ENCODE measurements at regions not wholly inside any gene's neighbourhood (a gene's known extent, or its start where the extent isn't known, plus 50 kb on each side); places are given as distances from the start of the nearest gene placed in this dataset.
"Not testable (repeated sequence)": the region's sequence is repeated elsewhere in the genome, so short reads cannot be mapped to it uniquely, and the experiment has no call there.

DNA sequence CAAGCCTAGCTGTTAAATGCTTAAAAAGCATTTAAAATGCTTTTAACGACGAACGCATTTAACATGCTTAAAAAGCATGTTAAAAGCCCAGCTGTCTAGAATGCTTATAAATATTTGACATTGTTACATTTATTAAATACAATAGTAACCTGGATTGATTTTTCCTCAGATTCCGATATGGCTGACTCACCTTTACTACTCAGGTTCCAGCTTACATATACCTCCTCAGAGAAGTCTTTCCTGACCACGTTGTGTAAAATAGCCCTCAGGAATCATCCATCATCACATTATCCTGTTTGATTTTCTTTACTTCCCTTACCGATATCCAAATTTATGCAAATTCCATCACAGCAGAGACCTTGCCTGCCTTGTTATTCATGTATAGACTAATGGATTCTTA is 51.4 kb downstream of the SLC41A2 start:
- DNase-seq (ENCODE audit: low spot score) = no peak

DNA sequence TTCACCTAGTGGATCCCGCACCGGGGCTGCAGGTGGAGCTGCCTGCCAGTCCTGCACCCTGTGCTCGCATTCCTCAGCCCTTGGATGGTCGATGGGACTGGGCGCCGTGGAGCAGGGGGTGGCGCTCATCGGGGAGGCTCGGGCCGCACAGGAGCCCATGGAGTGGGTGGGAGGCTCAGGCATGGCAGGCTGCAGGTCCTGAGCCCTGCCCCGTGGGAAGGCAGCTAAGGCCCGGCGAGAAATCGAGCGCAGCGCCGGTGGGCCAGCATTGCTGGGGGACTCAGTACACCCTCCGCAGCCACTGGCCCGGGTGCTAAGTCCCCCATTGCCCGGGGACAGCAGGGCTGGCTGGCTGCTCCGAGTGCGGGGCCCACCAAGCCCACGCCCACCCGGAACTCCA is 52.6 kb downstream of the SLC41A2 start:
- DNase-seq (ENCODE audit: low spot score) = not testable (repeated sequence)

DNA sequence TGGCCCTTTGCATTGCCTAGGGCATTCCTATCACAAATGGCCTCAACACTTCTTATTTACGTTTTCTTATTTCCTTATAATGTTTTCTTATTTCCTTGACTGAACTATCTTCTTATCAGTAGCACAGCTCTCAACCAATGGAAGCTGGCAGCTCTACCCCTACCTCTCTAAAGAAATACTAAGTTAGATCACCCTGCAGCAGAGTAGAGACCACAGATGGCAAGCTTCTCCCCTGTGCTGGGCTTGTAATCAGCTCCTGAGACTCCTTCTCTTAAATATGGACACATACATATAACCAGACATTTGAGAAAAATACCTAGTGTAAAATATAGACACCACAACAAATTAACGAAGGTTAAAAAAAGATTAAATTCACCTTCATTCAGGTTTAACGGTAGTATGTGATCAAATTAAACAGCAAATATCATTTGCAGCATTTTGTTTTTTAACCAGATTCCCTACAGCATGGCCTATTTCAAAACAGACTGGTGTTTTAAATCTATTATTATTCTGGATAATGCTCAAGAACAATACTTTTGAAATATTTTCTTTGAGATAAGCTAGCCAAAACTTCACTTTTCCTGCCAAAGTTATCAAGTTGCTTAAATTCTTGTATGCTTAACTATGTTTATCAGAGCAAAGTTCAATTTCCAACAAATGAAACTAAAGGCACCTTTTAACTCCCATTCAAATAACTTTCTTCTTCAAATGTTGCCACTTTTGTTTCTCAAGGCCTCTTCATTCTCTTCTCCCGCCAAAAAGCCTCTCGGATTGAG is 54.3 kb downstream of the SLC41A2 start:
- DNase-seq (ENCODE audit: low spot score) = no peak

DNA sequence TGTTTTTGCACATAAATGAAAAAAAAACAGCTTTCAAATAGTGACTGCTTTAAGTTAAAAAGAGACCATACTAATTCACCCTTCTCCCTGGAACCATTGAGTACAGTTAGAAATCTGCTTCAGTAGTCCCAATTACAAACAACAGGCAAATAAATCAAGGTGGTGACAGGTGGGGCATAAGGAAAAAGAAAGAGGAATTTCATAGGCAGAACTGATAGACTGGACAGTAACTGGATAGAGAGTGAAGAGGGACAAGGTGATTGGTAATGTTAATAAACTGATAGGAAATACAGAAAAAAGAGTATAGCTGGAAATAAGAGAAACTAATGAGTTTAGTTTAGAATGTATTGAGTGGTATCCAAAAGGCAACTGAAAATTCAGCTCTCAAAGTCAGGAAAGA is 56.0 kb downstream of the SLC41A2 start:
- no peak for DNase-seq (ENCODE audit: low spot score)

DNA sequence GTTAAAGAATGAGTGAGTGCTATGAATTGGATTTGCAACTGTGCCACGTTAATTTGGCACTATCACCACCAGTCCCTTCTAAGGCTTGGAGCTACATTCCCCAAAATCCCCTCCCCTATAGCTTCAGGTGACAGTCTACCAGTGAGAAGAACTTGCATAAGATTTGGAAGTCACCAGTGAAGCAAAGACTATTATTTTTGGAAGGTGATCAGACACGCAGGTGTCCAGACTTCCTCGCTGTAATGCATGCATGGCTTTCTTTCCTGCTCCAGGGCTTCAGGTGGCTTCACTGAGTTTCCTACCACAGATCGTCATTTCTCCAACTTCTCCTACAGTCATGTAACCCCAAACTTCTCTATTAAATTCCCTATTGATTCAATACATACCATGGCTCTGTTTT is 61.4 kb downstream of the SLC41A2 start:
- no peak for DNase-seq (ENCODE audit: low spot score)

DNA sequence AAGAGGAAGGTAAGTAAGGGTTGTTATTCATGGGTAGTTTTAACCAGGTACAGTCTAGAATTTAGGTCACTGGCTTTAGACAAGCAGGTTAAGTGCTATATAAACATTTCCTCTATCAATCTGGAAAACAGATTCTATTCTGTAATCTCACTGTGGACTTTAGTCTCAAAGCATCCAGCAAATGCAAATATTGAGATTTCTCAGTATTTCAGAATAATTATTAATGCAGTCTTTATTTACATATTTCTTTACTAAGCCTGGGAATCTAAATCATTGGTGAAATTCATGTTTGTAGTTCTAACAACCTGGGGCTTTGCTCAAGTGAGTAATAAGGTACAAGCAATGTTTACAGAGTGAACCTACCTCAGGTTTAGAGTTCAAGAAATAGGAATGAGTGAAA is 61.9 kb downstream of the SLC41A2 start:
- DNase-seq (ENCODE audit: low spot score) = no peak

DNA sequence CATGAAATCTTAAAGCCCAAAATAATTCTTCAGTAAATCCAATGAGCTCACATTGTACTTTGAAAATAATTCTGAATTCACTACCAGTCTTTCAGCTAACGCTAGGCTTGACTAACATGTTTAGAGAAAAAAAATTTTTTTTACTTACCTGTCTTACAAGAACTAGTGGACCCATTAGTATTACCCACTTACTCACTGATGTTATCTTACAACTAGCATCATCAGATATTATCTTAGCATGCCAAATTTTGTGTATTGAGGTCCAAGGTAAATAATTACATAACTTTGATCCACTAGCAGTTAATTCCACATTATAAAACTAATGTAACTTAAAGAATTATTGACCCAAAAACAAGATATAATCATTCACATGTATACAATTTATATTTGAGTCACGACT is 62.7 kb downstream of the SLC41A2 start:
- DNase-seq (ENCODE audit: low spot score) = no peak

DNA sequence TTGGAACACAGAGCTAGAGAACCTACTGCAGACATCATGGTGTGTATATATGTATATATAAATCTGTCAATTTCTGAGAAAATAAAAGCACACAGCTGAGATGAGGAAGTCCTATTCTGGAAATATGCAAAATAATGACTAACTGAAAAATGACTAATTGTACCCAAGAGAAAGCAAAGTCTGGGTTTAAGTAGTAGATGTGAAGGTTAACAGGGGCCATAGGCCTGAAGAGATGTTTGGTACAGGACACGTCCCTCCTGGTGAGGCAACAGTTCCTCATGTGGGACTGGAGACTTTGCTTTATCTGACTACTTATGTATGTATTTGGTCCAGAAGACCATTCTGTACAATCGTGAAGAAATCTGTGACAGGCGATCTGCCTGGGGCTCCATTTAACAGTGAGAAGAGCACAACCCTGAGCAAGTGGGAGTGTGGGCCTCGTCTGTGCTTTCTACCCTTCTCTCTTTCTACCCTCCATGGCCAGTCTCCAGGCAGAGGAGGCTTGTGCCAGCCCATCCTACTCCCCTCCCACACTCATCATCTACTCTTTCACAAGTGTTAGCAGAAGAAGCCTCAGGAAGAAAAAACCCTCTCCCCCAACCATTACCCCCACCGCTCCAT is 67.5 kb downstream of the SLC41A2 start:
- DNase-seq (ENCODE audit: low spot score) = no peak

DNA sequence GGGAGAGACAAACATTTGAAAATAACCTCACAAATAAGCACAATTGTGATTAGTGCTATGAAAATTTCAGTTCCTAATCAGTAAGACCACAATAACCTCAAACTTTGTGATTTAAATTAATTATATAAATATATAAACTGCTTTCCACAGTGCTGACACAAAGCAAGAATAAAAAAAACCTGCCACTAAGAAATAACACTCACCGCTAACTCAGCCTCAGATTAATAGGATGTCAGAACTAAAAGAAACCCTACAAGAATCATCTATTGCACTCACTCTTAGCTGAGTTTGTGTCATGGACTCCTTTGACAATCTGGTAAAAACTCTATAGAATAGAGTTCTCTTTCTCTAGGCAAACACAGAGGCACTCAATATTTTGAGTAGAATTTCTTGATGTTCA is 68.4 kb downstream of the SLC41A2 start:
- no peak for DNase-seq (ENCODE audit: low spot score)

DNA sequence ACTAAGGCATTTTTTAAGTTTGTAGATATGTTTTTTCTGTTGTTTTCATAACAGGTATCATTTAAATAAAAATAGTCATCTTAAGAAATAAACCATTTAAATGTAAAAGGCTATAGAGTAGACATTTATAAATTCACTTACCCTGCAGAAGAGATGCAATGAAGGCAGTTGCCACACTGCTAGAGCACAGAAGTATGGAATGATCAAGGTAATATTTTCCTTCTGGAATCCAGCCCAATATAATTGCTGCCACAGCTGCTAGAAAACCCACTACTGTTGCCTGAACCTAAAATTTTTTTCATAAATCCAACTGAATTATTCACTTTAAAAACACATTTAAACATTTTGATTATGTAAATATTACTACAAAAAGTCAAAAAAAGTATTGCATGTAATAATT is 69.2 kb downstream of the SLC41A2 start:
- no peak for DNase-seq (ENCODE audit: low spot score)

DNA sequence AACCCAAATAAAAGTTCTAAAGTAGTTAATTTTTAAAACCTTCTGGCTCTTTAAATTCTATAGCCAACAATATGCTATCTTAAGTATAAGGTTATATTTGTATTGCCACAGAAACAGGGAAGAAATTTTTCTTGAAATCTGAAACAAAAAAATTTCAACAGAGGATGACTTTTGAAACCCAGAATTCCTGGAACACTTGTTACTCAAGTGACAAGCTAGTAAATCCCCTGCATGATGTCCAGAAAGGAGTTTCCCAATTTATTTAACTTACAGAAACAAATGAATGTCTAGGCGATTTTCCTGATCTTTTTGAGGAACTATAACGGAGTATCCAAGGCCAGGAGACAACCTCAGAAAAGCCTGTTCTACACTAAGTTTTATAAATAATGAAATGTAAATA is 69.6 kb downstream of the SLC41A2 start:
- DNase-seq (ENCODE audit: low spot score) = no peak

DNA sequence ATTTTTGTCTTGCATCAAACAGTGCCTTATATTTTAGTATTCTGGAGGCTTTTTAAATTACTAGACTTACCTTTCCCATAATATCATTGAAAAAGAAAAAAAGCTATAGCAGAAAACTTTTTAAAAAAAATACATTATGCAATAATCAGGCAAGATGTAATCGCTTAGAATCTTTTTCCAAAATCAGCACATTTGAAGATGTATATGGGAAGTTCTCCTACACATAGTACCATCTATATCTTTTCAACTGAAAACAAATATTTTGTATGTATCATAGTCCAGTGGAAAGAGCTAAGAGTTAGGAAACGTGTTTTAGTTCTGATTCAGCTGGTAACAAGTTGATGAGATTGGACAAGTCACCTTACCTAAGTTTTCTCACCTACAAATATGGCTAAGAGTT is 70.6 kb downstream of the SLC41A2 start:
- DNase-seq (ENCODE audit: low spot score) = no peak

DNA sequence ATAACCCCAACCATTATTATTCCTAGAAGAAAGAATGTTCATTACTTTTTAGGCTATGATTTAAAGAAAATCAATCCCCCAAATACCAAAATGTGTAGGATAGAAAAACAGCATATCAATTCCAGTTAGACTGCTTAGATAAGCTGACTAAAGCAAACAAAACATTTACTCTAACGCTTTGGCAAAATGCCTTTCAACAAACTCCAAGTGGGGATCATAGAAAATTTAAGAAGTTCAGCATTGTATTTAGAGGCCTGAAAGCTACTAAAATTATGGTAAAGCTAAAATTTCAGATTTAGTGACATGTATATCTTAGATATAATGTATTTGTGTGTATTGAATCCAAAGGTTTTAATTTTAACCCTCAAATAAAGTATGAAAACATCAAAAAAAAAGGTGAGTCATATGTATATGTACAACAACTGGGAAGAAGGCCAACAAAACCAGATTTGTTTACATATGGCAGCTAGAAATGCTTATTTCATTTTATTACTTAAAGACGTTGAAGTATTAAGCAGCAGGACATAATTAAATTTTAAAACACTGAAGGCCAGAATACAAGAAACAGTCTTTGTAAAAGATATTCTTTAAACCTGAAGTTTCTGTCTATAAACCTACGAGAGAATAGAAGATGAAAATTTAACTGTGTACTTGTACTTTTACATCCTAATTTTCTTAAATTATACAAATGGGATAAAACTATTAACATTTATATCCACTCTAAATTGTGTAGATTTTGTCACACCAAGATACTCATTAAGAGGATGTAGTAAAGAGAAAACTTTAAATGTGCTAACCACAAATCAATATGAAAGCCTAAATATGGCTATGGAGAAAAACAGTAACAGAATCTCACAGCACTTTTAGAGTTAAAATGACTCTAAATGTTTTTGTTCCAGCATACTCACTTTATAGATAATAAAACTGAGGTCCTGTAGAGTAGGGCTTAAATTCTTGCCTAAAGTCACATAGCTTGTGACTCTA is 71.4 kb downstream of the SLC41A2 start:
- no peak for DNase-seq (ENCODE audit: low spot score)

DNA sequence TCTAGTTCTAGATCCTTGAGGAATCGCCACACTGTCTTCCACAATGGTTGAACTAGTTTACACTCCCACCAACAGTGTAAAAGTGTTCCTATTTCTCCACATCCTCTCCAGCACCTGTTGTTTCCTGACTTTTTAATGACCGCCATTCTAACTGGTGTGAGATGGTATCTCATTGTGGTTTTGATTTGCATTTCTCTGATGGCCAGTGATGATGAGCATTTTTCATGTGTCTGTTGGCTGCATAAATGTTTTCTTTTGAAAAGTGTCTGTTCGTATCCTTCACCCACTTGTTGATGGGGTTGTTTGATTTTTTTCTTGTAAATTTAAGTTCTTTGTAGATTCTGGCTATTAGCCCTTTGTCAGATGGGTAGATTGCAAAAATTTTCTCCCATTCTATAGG is 79.2 kb downstream of the SLC41A2 start:
- not testable (repeated sequence) for DNase-seq (ENCODE audit: low spot score)

DNA sequence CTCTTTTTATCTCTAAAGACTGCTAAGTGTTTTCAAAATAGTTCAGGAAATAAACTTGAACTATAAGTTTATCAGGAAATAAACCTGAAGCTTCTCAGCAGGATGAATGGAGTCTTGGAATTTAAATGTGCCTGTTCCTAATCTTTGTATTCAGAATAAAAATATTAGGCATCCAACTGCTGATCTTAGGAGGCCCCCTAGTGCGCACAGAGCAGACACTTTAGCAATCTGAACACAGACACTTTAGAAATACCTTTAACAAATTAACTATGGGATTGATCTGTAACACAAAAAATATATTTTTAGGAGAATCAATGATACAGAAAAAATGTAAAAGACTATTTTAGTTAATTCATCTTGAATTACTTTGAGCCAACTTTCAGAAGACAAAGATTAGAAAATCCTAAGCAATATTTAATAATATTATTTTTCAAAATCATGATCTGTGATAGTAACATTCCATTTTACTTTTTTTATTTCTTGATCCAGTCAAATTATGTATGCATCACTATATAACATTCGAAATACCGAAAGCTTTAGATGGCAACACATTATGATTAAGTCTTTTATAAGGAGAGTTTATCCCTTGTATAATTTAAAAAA is 80.9 kb downstream of the SLC41A2 start:
- peak; percentile 55 for DNase-seq (ENCODE audit: low spot score)

DNA sequence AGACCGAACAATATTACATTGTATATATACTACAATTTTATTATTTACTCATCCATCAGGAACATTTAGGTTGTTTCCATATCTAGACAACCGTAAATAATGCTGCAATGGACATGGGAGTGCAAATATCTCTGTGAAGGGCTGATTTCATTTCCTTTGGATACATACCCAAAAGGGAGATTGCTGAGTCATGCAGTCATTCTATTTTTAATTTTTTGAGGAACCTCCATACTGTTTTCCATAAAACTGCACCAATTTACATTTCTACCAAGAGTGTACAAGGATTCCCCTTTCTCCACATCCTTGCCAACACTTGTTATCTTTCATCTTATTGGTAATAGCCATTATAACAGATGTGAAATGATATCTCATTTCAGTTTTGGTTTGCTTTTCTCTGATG is 84.7 kb downstream of the SLC41A2 start:
- no peak for DNase-seq (ENCODE audit: low spot score)

DNA sequence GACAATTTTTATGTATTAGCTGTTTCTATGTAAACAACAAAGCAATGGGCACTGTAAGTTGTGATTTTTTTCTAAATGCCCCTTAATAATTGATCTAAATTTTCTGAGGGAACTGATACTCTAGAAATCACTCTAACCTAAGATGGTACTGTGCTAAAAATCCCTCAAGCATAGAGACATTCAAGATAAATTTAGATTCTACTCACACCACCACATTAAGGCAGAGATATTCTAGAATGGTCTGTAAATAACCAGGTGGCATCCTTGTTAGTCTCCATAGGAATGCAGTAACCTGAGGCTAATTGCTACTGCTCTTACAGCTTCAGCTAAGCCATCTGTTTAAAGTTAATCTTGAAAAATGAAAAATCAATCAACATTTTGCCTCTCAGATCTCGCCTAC is 87.3 kb downstream of the SLC41A2 start:
- DNase-seq (ENCODE audit: low spot score) = no peak

DNA sequence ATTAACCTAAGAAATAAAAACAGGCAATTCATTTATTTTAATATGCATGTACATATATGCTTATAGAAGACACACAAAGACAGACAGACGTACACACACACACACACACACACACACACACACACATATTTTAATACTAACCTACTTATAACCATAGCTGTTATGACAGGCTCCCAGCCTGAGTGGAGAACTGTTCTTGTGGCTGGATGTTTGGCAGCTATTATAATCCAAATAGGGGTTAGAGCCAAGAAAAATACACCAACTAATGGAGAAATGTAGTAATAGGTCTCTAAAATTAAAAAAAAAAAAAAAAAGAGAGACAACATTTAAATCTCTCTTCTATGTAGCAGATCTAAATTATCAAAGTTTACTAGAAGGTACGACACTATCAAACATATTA is 91.8 kb downstream of the SLC41A2 start:
- DNase-seq (ENCODE audit: low spot score) = peak; percentile 19

DNA sequence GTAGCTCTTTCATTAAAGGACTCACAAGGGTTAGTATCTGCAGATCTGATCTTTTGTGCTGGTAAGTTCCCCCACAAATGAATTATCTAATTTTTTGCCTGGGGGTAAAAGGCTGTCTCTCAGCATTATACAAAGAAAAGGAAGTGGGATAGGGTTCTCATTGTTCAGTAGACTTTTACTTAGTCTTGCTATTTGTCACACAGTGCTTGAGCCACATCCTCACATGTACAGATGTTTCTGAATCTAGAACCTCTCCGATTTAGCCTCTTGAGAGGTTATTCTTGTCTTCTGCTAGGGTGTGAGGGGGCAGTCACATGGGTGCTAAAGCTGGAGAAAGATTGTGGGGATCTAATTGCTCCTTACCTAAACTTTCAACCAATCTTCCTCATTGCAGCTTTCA is 93.0 kb downstream of the SLC41A2 start:
- no peak for DNase-seq (ENCODE audit: low spot score)

DNA sequence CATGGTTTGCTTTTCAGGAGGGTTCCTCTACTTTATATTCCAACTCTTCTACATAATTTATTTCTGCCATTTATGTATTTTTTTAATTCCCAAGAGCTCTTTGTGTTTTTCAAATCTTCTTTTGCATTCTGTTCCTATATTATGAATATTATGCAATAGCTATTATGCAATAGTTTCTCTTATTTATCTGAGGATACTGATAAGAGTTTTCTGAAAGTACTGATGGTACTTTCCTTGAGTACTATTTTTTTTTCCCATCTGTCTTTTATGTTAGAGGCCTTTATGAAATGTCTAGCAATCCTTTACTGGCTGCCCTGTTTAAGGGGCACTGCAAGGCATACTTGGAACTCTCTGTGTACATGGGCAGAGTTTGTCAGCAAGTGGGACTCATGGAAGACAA is 93.4 kb downstream of the SLC41A2 start:
- DNase-seq (ENCODE audit: low spot score) = no peak

DNA sequence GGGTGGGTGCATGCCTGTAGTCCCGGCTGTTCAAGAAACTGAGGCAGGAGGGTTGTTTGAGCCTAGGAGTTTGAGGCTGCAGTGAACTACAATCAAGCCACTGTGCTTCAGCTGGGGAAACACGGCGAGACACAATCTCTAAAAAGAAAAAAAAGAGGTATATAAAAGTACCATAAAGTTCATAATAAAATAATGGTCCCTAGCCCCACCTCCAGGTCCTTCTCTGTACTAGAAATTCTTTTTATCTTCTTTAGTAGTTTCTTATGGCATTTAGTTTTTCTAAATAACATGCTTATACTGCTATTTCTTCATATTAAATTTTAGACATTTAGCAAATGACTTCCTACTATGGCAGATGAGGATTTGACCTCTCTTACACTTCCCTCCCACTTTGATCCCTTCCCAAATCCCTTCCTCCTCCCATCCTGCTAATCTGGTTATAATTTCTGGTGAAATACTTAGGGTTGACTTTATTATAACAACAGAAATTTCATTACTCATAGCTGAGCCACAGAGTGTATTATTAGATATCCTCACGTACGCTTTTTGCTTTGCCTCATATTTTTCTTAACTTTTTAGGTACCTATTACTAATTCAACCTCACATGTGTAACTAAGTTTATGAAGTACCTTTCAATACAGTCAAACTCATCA is 94.7 kb downstream of the SLC41A2 start:
- peak; percentile 52 for DNase-seq (ENCODE audit: low spot score)
